Lung (tissue), 11 donors: ENCODE measurements at regions not wholly inside any gene's neighbourhood (a gene's known extent, or its start where the extent isn't known, plus 50 kb on each side); places are given as distances from the start of the nearest gene placed in this dataset.
"Not testable (repeated sequence)": the region's sequence is repeated elsewhere in the genome, so short reads cannot be mapped to it uniquely, and the experiment has no call there.

Source experiments
- ATAC-seq: fragments of 200-7000 bp; cut with Tn5 transposase; one replicate; pipeline ENCODE4 v1.9.1; 2020; ENCODE audit warnings: moderate number of reproducible peaks; ENCODE audit not compliant: insufficient read depth, low FRiP score
- DNase-seq, 3 donors: peaks; one replicate each; pipeline ENCODE4 v3.0.0-alpha.2; 2013 to 2017
- H3K27ac ChIP-seq, 2 donors: one replicate each; pipeline ENCODE4 v1.5.1; 2013; ENCODE audit warnings: mild to moderate bottlenecking in 2 of 2, moderate library complexity in 2 of 2, control low read depth in 1 of 2, inconsistent platforms in 1 of 2, low read depth in 1 of 2, low read length in 1 of 2
- H3K27me3 ChIP-seq, 3 donors: one replicate each; pipeline ENCODE4 v1.5.1; 2013; ENCODE audit warnings: low read length in 2 of 3; ENCODE audit not compliant: control insufficient read depth in 3 of 3, insufficient read depth in 3 of 3
- H3K36me3 ChIP-seq, 4 donors: one replicate each; pipeline ENCODE4 v1.5.1; 2013; ENCODE audit warnings: low read length in 4 of 4, mild to moderate bottlenecking in 1 of 4, moderate library complexity in 1 of 4; ENCODE audit not compliant: control insufficient read depth in 4 of 4, insufficient read depth in 4 of 4
- H3K4me1 ChIP-seq, 5 donors: one replicate each; pipeline ENCODE4 v1.5.1; 2013; ENCODE audit warnings: low read length in 5 of 5, mild to moderate bottlenecking in 2 of 5, moderate library complexity in 1 of 5; ENCODE audit not compliant: control insufficient read depth in 5 of 5, insufficient read depth in 5 of 5
- H3K4me3 ChIP-seq: one replicate; pipeline ENCODE4 v1.5.1; 2013; ENCODE audit warnings: mild to moderate bottlenecking, control low read depth, moderate library complexity
- H3K9ac ChIP-seq, 2 donors: one replicate each; pipeline ENCODE4 v1.5.1; 2013; ENCODE audit warnings: low read length in 2 of 2, control low read depth in 1 of 2; ENCODE audit not compliant: insufficient read depth in 1 of 2
- H3K9me3 ChIP-seq, 4 donors: one replicate each; pipeline ENCODE4 v1.5.1; 2013; ENCODE audit warnings: low read length in 3 of 4, mild to moderate bottlenecking in 1 of 4, moderate library complexity in 1 of 4; ENCODE audit not compliant: control insufficient read depth in 4 of 4, insufficient read depth in 3 of 4
- WGBS, 2 donors: extraction: QIAGEN DNeasy Blood & Tissue Kit; methylation state at CpG; one replicate each; pipeline ENCODE4 v1.1.7; 2013; 5-methylcytosine and 5-hydroxymethylcytosine counted together
- TF ChIP-seq, protein P1 (sequence below): IDR thresholded peaks from 2 replicates; pipeline ENCODE4 v1.5.1; 2012; ENCODE audit warnings: mild to moderate bottlenecking; ENCODE audit errors: control extremely low read depth, extremely low read depth
- donor health status: control.
- donor health status: control.
- donor health status: Bipolar disorder and iron deficiency.
- donor health status: healthy.
- donor health status: DM: yes; HTN: yes; CAD: no.

DNA sequence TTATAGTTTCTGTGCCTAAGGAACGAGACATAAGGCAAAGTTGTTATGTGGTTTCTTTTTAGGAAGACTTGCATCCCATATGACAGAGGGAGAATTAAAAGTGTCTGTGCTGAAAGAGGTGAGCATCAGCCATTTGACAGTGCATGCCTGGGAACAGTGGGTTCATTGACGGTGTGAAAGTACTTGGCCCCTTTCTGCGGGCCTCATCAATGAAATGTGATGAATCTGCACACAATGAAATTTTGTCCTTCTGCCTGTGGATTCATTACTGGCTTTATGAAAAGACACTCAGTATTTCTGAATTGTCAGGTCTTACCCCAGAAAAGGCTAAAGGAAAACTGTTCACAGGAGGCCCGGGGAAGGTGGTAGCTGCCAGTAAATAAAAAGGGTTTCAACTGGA lies 295.8 kb downstream of the FOXO1 start:
- H3K9ac ChIP-seq, result no peak overlapping the region
- no peak overlapping the region for H3K4me3 ChIP-seq
- no peak overlapping the region for H3K27ac ChIP-seq
- no peaks in the 10 kb centered on the region for H3K36me3 ChIP-seq
- H3K27me3 ChIP-seq, result no peaks in the 10 kb centered on the region
- WGBS, 2 donors, result 90 to 96% methylated on average over 4 of the region's 4 CpGs
- TF ChIP-seq, protein P1, sequence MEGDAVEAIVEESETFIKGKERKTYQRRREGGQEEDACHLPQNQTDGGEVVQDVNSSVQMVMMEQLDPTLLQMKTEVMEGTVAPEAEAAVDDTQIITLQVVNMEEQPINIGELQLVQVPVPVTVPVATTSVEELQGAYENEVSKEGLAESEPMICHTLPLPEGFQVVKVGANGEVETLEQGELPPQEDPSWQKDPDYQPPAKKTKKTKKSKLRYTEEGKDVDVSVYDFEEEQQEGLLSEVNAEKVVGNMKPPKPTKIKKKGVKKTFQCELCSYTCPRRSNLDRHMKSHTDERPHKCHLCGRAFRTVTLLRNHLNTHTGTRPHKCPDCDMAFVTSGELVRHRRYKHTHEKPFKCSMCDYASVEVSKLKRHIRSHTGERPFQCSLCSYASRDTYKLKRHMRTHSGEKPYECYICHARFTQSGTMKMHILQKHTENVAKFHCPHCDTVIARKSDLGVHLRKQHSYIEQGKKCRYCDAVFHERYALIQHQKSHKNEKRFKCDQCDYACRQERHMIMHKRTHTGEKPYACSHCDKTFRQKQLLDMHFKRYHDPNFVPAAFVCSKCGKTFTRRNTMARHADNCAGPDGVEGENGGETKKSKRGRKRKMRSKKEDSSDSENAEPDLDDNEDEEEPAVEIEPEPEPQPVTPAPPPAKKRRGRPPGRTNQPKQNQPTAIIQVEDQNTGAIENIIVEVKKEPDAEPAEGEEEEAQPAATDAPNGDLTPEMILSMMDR, result no peak
- no peak for DNase-seq
- no peaks in the 10 kb centered on the region for H3K9me3 ChIP-seq
- ATAC-seq, result no peak
- H3K4me1 ChIP-seq, result peaks cover 0 to 30% (median 0%) of the 10 kb centered on the region in 5 donors

DNA sequence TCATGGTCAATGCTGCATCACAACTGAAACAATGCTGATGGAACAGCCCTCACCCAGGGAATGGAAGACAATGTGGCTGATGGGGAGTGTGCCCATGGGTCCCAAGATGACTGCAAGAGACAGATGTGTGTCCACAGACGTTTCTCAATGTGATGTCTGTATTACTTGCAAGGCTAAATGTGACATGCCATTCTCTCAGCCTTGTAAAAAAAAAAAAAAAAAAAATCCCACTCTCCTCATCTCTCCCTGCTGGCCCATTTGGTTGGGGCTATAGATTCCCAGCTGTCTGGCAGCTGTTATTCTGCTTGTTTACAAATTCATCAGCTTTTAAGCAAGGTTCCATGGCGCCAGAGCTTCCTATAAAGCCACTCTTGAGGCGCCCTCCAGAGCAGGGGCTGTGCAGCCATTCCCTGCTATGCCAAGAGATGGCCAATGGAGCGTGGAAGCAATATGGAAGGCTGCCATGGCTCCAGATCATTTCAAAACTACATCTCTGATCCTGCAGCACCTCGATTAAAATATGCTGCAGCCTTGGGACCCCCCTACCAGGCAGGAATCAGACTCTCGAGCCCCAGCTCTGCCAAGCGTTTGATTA lies 294.8 kb downstream of the FOXO1 start:
- TF ChIP-seq, protein P1, result no peak
- H3K4me1 ChIP-seq, result peaks cover 0 to 35% (median 0%) of the 10 kb centered on the region in 5 donors
- peak in 2 of 3 donors; percentile 53 to 81 for DNase-seq

DNA sequence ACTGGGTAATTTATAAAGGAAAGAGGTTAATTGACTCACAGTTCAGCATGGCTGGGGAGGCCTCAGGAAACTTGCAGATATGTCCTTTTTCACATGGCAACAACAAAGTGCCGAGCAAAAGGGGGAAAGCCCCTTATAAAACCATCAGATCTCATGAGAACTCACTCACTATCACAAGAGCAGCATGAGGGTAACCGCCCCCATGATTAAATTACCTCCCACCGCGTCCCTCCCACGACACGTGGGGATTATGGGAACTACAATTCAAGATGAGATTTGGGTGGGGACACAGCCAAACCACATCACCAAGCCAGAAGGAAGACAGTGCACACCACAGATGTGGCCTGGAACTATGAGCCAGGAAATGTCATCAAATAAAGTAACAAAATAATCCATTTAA lies 292.8 kb downstream of the FOXO1 start:
- H3K27ac ChIP-seq, DNase-seq, H3K9ac ChIP-seq, ATAC-seq, H3K9me3 ChIP-seq, H3K4me3 ChIP-seq, H3K36me3 ChIP-seq, H3K27me3 ChIP-seq: not testable (repeated sequence)
- peaks cover 0 to 26% (median 0%) of the 10 kb centered on the region in 5 donors for H3K4me1 ChIP-seq
- WGBS, 2 donors, result 78 to 80% methylated on average over 6 of the region's 6 CpGs

More for the DNA sequence above, 294.8 kb downstream of the FOXO1 start:
- Histone ChIP-seq H3K4me3 (no peak overlapping the region), H3K9me3 (no peaks in the 10 kb centered on the region), H3K27ac (no peak overlapping the region), H3K27me3 (no peaks in the 10 kb centered on the region), H3K36me3 (no peaks in the 10 kb centered on the region), H3K9ac (no peak overlapping the region)
- no peak for ATAC-seq
- WGBS, 2 donors, result 85 to 86% methylated on average over 7 of the region's 7 CpGs

DNA sequence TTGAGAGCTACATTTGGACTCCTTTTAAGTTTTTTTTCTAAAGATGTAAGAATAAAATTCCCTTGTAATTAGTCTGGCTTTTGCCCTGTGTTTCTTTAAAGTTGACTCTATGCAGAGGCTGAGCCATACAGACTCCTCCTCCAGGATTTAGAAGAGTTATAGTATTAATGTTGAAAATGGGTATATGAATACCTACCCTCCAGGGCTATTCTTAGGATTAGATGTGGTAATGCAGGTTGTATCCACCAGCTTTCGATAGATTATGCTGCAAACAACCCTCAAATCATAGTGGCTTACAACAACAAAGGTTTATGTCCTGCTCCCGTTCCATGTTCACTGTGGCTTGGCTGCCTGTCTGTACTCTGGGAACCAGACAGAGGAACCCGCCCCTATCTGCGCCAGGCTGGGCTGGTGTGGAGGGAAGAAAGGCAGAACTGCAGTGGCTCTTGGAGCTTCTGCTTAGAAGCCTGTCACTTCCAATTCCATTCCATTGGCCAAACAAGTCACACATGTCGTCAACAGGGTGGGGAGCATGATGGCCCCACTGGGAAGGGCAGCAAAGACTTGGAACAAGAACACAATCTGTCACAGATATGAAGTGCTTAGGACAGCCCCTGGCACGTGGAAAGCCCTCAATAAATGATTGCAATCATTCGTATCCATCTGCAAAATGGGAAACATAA lies 290.8 kb downstream of the FOXO1 start:
- ATAC-seq (no peak), DNase-seq (peak in 1 of 3 donors; percentile 28)
- no peak overlapping the region for H3K9ac ChIP-seq
- TF ChIP-seq, protein P1, result no peak
- WGBS, 2 donors, result 76 to 79% methylated on average over 7 of the region's 7 CpGs
- H3K27ac ChIP-seq, result no peak overlapping the region
- H3K4me1 ChIP-seq, result peaks cover 0 to 31% (median 0%) of the 10 kb centered on the region in 5 donors
- H3K4me3 ChIP-seq, result no peak overlapping the region
- H3K27me3 ChIP-seq, result no peaks in the 10 kb centered on the region
- no peaks in the 10 kb centered on the region for H3K36me3 ChIP-seq
- H3K9me3 ChIP-seq, result peaks cover 0 to 4% (median 0%) of the 10 kb centered on the region in 4 donors
